Hematopoietic multipotent progenitor cell treated with erythropoietin and hydrocortisone succinate and interleukin-3 and kit ligand, for 6 days (in vitro differentiated cells): ENCODE measurements at regions not wholly inside any gene's neighbourhood (a gene's known extent, or its start where the extent isn't known, plus 50 kb on each side); places are given as distances from the start of the nearest gene placed in this dataset.
A peak's percentile ranks its signal among the peaks of the same experiment; 100 is the strongest.
"Not testable (repeated sequence)": the region's sequence is repeated elsewhere in the genome, so short reads cannot be mapped to it uniquely, and the experiment has no call there.

Experiments used
- DNase-seq: peaks from one replicate; pipeline ENCODE4 v3.0.0-alpha.2; 2015

DNA sequence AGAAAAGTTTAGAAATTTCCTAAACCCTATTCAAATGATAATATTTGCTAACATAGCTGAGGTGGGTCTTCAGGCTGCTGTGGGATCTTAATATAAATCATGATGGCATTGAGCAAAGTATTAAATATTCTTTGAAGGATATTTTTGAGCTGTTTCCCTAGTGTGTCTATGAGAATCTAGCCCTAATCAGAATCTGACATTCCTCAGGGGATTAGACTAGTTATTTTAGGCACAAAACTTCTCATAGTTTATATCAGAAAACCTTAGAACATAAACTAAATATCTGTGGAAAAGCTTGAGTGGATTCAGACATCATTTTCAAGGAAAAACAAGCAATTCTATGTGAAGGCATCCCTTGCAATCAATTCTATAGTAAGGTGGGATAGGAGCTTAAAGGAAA is 594.5 kb downstream of the RFPL4B start:
- no peak for DNase-seq

- no peak for DNase-seq
Observed at GRCh38 chr6:112946051-112946450, 598.9 kb downstream of the RFPL4B start.

DNA sequence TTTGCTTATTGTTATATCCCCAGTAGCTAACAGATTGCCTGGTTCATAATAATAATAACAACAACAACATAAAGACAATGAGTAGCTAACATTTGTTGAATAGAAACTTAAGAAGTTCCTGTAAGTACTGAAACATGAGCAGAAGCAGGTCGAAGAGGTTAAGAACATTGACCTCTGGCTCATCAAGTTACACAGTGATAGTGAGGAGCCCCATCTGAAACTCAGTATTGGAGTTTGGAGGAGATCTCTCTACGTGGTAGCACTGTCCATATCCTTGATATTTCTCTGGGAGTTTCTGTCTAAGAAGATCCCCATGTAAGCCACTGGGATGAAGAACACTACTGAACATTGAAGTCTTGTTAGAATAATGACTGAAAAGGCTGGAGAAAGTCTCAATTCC is 600.4 kb downstream of the RFPL4B start:
- no peak for DNase-seq

DNA sequence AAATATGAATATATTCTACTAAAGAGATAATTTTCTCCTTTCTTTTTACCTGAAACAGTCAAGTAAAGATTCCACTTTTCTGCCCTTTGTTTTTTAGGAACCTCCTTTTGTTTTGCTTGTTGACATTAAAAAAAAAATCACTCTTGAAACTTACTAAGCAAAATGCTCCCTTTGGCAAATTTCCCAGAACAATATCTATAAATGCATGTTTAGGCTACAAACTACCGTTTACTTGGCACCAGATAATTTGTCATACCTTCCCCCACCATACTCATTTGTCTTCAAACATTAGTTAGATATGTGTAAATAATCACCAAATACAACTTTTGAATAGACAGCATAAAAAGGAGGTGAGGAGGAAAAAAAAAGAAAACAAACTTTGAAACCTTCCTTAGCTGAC is 604.7 kb downstream of the RFPL4B start:
- peak; percentile 88 for DNase-seq

GRCh38 chr6:112955743-112956142 is 608.6 kb downstream of the RFPL4B start:
- not testable (repeated sequence) for DNase-seq

DNA sequence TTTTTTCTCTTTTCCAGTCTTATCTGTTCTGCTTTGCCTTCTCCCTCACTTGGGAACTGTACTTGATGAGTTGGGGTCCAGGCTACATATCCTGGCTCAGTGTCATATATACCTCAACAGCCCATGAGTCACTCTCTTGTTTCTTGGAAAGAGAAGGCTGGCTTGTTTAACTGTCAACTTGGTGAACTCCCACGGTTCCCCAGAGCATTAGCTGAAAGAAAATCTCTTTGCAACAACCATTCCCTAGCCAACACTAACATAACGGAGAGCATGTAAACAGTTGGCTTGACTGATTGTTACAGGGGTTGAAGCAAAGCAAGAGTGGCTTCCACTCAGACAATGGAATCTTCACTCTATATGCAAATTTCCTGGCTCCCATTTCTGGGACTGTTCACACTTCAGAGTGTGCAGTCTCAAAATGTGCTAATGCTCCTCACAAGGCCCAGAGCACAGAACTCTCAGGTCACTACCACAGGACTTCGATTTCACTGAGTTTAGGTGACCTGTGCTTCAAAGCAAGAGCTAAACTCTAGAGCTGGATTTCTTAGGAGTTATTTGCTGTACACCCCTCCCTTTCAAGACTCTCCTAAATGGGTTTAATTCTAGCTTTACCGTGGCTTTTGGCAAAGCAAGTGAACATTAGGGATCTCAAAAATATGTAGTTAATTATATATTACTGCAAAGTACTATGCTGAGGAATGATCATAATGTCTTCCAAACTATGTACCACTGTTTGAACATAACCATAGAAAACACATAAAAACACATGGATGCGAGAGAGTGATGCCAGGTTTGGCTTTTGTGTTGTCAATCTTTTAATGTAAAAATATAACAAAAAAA is 609.8 kb downstream of the RFPL4B start:
- DNase-seq, result peak; percentile 10

- DNase-seq, result no peak
Observed at GRCh38 chr6:112957536-112957916, 610.4 kb downstream of the RFPL4B start.

- DNase-seq, result not testable (repeated sequence)
Observed at GRCh38 chr6:112960130-112960529, 613.0 kb downstream of the RFPL4B start.

DNA sequence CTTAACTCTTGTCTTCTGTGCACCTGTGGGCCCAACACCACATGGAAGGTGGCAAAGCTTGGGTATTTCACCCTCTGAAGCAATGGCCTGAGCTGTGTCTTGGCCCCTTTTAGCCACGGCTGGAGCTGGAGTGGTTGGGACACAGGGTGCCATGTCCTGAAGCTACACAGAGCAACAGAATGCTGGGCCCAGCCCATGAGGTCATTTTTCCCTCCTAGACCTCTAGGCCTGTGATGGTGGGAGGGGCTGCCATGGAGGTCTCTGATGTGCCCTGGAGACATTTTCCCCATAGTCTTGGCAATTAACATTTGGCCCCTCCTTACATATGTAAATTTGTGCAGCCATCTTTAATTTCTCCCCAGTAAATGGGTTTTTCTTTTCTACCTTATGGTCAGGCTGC is 620.8 kb downstream of the RFPL4B start:
- DNase-seq, result no peak

DNA sequence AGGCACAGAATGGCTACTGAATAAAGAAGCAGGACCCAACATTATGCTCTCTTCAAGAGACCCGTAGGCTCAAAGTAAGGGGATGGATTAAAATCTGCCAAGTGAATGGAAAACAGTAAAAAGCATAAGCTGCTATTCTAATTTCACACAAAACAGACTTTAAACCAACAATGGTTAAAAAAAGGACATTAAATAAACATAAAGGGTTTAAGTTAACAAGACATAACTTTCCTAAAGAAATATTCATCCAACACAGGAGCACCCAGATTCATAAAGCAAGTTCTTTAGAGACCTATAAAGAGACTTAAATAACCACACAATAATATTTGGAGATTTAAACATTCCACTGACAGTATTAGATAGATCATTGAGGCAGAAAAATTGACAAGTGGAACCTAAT is 624.5 kb downstream of the RFPL4B start:
- DNase-seq, result no peak

GRCh38 chr6:112974931-112975330 is 627.8 kb downstream of the RFPL4B start:
- not testable (repeated sequence) for DNase-seq

GRCh38 chr6:112976579-112976978 is 629.4 kb downstream of the RFPL4B start:
- DNase-seq, result not testable (repeated sequence)

DNA sequence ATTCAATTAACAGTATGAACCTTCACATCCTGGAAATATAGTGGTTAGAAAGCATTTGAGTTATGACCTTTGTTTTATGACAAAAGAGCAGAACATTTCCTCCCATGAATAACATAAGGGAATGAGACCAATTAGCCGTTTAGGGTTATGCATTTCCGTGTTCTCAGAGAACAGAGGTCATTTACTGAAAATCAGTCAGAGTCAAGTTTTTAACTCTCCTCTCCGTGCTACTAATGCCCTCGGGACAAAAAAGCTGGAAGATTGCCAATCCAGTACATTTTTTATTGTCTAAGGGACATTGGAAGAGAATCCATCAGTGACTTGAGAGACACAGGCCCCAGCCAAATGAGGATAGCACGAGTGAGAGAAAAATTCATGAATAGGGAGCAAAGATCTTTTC is 632.7 kb downstream of the RFPL4B start:
- DNase-seq, result no peak

DNA sequence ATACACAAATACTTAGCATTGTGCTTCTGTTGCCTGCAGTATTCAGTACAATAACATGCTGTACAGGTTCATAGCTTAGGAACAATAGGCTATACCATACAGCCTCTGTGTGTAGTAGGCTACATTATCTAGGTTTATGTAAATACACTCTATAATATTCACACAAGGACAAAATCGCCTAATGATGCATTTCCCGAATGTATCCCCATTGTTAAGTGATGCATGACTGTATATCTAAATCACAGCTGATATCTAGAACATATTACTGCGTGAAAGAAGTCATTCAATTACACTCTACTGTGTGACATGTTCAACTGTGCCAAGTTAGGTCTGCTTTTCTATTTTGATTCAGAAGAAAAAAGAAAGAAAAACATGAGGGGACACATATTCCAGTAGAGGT is 633.5 kb downstream of the RFPL4B start:
- no peak for DNase-seq

DNA sequence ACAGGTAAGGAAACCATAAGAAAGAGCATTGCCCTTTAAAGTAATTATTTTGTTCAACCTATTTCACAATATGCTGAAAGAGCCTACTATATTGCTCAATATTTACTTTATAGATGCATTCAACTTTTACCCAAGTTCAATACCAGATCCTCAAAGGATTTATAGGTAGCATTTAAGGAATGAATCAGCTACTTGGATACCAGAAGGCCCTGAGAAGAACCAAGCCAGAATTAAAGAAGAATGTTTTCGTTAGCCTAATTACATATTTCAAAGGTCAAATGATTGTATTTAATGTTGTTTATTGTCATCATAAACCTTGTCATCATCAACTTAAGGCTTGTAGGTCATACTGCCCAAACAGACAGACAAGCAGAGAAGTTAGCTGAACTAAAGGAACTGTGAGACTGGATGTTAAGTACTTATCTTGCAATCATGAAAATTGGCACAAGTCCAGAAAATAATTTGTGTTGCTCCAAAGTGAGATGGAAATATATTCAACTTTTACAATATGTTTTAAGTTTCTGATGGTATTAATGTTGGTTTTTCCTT is 636.7 kb downstream of the RFPL4B start:
- DNase-seq, result peak; percentile 4

GRCh38 chr6:112984899-112985298 is 637.8 kb downstream of the RFPL4B start:
- DNase-seq, result no peak

- no peak for DNase-seq
Observed at GRCh38 chr6:112986321-112986720, 639.2 kb downstream of the RFPL4B start.

DNA sequence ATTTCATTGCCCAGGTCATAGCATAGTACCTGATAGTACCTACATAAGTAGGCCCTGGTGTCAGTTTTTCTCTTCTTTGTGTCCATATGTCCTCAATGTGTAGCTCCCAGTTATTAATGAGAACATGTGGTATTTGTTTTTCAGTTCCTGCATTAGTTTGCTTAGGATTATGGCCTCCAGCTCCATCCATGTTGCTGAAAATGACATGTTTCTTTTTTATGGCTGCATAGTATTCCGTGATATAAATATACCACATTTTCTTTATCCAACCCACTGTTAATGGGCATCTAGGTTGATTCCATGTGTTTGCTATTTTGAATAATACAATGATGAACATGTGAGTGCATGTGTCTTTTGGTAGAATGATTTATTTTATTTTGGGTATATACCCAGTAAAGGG is 641.6 kb downstream of the RFPL4B start:
- no peak for DNase-seq

DNA sequence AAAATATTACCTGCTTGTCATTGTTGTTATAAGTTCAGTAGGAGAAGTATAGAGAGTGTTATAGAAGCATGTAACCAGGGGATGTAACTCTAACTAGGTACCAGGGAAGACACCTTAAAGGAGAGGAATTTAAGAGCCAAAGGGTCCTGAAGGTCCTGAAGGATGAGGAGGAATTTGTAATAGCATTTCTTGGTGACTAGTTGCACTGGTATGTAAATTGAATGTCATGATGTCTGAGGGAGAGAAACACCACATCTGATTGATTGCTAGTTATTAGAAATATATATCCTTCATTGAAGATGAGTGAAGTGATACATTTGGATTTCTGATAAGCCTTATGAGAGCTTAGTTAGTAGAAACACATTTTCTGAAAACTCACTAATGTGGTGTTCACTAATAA is 643.8 kb downstream of the RFPL4B start:
- no peak for DNase-seq

GRCh38 chr6:112991912-112992311 is 644.8 kb downstream of the RFPL4B start:
- DNase-seq, result no peak

DNA sequence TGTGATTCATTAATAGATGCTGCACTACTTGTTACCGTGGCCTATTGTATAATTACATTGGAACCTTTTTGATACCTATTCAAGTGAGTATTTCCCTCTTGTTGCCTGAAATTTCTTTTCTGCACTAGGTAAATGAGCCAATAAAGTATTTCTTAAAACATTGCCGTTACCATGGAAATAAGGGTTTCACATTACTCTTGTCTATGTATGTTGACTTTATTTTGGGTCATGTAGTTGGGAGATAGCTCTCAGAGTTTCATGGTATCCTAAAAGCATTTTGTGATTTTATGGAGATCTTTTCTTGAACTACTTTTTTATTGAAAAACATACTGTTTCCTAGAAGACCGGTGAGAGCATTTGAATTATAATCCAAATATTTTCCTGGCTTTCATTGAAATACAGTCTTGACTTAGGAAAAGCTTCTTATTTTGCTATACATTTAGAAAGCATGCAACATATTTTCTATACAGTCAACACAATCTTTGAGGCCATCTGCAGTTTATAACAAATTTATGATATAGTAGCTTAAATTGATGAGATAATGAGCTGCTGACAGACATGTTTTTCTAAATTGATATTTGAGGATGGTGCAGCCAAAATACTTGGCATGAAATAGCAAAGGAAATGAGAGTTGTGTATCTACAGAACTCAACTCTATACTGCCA is 650.4 kb downstream of the RFPL4B start:
- DNase-seq, result no peak

GRCh38 chr6:113004054-113004453 is 656.9 kb downstream of the RFPL4B start:
- no peak for DNase-seq

- DNase-seq, result no peak
Observed at GRCh38 chr6:113004470-113005270, 657.5 kb downstream of the RFPL4B start.
